Body of pancreas (tissue), 4 donors: ENCODE measurements at regions not wholly inside any gene's neighbourhood (a gene's known extent, or its start where the extent isn't known, plus 50 kb on each side); places are given as distances from the start of the nearest gene placed in this dataset.

Source experiments
- POLR2A ChIP-seq, 3 donors: fragments of 450-650 bp; IDR thresholded peaks; one replicate each; pipeline ENCODE4 v1.6.1; 2016; ENCODE audit warnings: antibody characterized with exemption in 3 of 3, mild to moderate bottlenecking in 2 of 3
- TF ChIP-seq, protein P1 (sequence below), 7 experiments: fragments of 450-650 bp in 4 of 7; fragments of 200-600 bp in 3 of 7; sonication (generic) in 3 of 7; IDR thresholded peaks; one replicate each; pipeline ENCODE4 v1.5.1; 2016 to 2019; ENCODE audit warnings: antibody characterized with exemption in 7 of 7

DNA sequence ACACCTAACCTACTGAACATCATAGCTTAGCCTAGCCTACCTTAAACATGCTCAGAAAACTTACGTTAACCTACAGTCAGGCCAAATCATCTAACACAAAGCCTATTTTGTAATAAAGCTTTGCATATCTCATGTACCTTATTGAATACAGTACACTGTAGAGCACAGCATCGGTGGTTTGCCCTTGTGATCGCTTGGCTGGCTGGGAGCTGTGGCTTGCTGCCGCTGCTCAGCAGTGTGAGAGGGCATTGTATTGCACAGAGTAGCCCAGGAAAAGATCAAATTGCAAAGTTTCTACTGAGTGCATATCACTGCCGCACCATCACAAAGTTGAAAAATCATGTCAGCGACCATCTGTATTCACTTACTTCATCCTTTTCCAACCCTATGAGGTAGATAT, 62.3 kb upstream of the NCK2 start:
- TF ChIP-seq, protein P1, sequence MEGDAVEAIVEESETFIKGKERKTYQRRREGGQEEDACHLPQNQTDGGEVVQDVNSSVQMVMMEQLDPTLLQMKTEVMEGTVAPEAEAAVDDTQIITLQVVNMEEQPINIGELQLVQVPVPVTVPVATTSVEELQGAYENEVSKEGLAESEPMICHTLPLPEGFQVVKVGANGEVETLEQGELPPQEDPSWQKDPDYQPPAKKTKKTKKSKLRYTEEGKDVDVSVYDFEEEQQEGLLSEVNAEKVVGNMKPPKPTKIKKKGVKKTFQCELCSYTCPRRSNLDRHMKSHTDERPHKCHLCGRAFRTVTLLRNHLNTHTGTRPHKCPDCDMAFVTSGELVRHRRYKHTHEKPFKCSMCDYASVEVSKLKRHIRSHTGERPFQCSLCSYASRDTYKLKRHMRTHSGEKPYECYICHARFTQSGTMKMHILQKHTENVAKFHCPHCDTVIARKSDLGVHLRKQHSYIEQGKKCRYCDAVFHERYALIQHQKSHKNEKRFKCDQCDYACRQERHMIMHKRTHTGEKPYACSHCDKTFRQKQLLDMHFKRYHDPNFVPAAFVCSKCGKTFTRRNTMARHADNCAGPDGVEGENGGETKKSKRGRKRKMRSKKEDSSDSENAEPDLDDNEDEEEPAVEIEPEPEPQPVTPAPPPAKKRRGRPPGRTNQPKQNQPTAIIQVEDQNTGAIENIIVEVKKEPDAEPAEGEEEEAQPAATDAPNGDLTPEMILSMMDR (IDR thresholded peaks at IDR 0.05): no peak
- no peak for TF ChIP-seq POLR2A (IDR thresholded peaks at IDR 0.05)
